NOMO-1 treated with DMSO at 0.1 percent for 48 hours (cell line): ENCODE measurements at regions not wholly inside any gene's neighbourhood (a gene's known extent, or its start where the extent isn't known, plus 50 kb on each side); places are given as distances from the start of the nearest gene placed in this dataset.

Experiments
- DNase-seq: peaks from one replicate; lab custom pipeline; 2025; ENCODE audit not compliant: unreplicated experiment; lab: John Stamatoyannopoulos, UW

GRCh38 chr7:46652317-46652716, 731.2 kb upstream of the IGFBP3 start:
- no peak for DNase-seq

GRCh38 chr7:46651561-46652088, 730.6 kb upstream of the IGFBP3 start:
- DNase-seq = no peak

- no peak for DNase-seq
Observed at GRCh38 chr7:46651070-46651469, 730.0 kb upstream of the IGFBP3 start.

- DNase-seq = no peak
Observed at GRCh38 chr7:46649876-46650275, 728.8 kb upstream of the IGFBP3 start.

DNA sequence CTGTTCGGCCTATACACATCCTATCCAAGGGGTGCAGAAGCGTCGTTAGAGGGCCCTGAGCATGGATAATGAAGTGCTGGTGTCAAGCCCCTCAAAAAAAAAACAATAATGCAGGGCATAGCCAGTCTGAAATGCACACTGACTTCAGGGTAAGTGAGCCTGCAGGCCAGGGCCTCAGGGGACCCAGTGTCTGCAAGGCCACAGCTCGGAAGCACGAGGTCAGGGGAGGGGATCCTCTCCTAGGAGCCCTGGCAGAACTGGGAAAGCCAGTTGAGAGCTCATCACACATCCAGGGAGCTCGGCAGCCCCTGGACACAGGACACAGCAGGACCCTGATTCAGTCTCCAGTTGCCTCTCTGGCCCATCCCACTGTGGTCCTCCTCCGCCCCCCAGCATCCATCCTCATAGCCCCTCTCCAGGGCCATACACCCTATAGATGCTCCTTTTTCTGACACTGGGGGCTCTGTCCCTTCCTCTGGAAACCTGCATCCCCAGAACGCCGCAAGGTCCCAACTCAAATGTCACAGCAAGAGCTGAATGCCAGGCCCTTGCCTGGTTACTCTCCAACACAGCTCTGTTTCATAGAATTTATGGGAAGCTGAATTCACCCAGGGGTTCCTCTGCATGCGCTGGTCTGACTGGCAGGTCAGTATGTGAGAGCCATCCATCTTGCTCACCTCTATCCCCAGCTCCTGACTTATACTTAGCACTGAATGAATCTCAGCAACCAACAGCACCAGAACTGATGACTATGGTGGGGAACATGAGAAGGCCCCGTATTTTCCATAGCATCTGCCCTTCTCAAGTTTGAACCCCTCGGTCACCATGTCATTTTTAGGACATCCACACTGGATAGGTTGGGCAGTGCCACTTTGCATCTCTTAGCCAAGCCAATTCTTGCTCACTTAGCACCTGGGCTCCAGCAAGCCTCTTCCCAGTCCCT, 717.0 kb upstream of the IGFBP3 start:
- DNase-seq = no peak

GRCh38 chr7:46636022-46636421, 715.0 kb upstream of the IGFBP3 start:
- DNase-seq = no peak

- no peak for DNase-seq
Observed at GRCh38 chr7:46633630-46634240, 712.7 kb upstream of the IGFBP3 start.

- no peak for DNase-seq
Observed at GRCh38 chr7:46633200-46633599, 712.1 kb upstream of the IGFBP3 start.

GRCh38 chr7:46630031-46630430, 709.0 kb upstream of the IGFBP3 start:
- DNase-seq = no peak

DNA sequence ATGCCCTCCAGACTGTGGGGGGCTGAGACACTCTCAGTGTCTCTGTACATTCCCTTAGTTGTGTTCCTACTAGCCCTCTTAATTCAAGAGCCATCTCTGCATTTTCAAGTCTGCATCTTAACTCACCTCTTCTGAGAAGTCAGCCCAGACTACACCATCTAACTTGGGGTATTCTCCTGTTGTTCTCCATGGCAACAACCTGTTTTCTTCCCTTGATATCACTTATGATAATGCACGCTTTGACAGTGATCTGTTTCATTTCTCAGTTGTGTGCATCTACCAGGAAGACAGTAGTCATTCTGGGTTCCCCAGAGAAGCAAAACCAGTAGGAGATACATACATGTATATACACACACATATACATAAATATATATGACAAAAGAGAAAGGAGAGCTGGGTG, 707.3 kb upstream of the IGFBP3 start:
- no peak for DNase-seq

GRCh38 chr7:46626691-46627310, 705.7 kb upstream of the IGFBP3 start:
- no peak for DNase-seq

- DNase-seq = no peak
Observed at GRCh38 chr7:46626261-46626660, 705.2 kb upstream of the IGFBP3 start.

GRCh38 chr7:46625032-46625431, 704.0 kb upstream of the IGFBP3 start:
- no peak for DNase-seq

- no peak for DNase-seq
Observed at GRCh38 chr7:46622251-46622650, 701.2 kb upstream of the IGFBP3 start.

GRCh38 chr7:46619723-46620310, 698.7 kb upstream of the IGFBP3 start:
- DNase-seq = no peak

- DNase-seq = no peak
Observed at GRCh38 chr7:46616636-46617035, 695.6 kb upstream of the IGFBP3 start.

DNA sequence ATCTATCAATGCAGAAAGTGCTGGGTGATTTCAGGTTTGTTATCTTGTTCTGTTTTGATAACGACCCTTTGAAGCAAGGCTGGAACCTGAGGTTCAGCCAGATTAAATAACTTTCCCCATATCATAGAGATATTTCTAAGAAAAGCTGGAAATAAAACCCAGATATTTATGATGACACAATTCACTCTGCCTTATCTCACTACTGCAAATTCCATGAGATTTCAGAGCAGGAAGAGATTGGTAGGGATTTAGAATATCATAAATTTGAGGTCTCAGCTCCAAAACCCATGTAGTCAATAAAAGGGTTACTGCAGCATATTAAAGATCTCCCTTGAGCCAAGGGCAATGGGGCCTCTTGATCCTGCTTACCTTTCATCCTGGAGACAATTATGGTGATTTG, 692.5 kb upstream of the IGFBP3 start:
- no peak for DNase-seq

DNA sequence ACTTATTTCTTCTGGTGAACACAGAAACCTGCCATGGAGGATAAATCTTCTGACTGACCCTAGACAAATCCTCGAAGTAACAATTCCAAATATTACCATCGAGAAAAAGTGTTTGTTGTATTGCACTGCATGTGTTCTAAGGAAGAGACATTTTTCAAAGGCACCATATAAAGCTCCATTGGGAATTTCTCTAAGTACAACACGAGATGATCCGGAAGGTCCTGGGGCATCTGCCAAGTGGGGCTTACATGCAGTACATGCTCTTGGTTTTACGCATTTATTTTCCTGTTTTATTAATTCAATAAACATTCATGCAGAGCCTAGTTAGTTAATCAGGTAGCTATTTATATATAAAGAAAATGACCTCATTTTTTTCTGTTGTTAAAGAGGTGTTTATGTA, 692.0 kb upstream of the IGFBP3 start:
- no peak for DNase-seq

DNA sequence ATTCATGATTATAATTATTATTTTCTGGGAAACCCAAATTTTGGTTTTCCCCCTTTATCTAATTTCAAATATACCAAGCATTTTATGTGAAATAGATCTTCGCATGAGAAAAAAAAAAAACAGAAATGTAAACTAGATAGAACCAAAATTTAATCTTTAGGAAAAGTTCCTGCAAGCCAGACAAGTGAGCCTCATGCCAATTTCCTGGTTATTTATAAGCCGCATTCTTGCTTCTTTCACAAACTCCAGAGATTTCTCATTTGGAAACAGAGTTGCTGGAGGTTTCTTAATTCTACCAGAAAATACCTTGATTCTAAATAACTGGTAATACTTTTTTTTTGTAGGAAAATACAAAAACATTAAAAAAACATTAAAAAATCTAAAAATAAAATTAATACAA, 690.4 kb upstream of the IGFBP3 start:
- DNase-seq = no peak

GRCh38 chr7:46610746-46611145, 689.7 kb upstream of the IGFBP3 start:
- no peak for DNase-seq

- no peak for DNase-seq
Observed at GRCh38 chr7:46607176-46607575, 686.1 kb upstream of the IGFBP3 start.
